ENCODE measurements at regions not wholly inside any gene's neighbourhood (a gene's known extent, or its start where the extent isn't known, plus 50 kb on each side); places are given as distances from the start of the nearest gene placed in this dataset.

DNA sequence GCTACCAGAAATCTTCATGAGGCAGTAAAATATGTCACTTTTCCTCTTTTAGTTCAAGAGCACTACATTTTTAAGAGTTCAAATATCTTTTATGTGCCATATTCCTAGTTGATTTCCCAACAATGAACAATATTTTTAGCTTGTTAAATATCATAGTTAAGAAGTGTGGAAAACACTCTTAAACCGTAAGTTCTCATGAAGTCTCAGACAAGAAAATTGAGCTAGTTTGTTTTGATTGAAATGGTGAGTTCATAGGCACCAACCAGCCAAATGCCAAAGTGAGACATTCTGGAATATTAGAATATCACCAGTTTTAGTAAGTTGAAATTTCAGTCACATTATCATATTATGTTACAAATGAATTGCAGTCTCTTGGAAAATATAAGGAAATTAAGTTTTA, 277.2 kb upstream of the HSF2 start:
- Histone ChIP-seq H3K36me3 (no peaks in the 10 kb centered on the region), H3K4me1 (ENCODE audit: insufficient read depth) (no peaks in the 10 kb centered on the region), H3K27ac (no peak overlapping the region), H3K27me3 (no peaks in the 10 kb centered on the region), H3K4me3 (no peak overlapping the region), H3K9me3 (no peaks in the 10 kb centered on the region)
- WGBS, 3 donors = 58 to 80% (median 68%) methylated on average over 1 of the region's 1 CpG
- TF ChIP-seq, protein P1, sequence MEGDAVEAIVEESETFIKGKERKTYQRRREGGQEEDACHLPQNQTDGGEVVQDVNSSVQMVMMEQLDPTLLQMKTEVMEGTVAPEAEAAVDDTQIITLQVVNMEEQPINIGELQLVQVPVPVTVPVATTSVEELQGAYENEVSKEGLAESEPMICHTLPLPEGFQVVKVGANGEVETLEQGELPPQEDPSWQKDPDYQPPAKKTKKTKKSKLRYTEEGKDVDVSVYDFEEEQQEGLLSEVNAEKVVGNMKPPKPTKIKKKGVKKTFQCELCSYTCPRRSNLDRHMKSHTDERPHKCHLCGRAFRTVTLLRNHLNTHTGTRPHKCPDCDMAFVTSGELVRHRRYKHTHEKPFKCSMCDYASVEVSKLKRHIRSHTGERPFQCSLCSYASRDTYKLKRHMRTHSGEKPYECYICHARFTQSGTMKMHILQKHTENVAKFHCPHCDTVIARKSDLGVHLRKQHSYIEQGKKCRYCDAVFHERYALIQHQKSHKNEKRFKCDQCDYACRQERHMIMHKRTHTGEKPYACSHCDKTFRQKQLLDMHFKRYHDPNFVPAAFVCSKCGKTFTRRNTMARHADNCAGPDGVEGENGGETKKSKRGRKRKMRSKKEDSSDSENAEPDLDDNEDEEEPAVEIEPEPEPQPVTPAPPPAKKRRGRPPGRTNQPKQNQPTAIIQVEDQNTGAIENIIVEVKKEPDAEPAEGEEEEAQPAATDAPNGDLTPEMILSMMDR (IDR thresholded peaks at IDR 0.05) = no peak
- intact Hi-C loops (cut with DNase I) = no loop called here
- DNase-seq = no peak

DNA sequence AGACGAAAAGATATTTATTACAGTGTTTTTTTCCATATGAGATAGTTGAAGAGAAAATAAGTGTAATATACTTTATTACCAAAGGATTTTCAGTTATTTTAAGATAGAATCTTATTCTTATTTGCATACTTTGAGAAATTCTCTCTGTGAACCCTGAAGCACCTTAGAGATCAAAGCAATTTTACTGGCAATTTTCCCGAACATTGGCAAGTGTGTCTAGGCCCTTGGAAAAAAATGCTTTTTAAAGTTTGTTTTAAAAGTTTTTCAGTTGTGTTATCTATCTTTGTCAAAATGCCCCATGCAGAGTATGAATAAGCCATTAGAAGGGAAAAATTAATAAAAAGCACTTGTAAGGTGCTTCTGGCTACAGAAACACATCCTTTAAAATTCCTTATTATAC, 276.8 kb upstream of the HSF2 start:
- Histone ChIP-seq H3K4me3 (no peak overlapping the region), H3K27ac (no peak overlapping the region), H3K9me3 (no peaks in the 10 kb centered on the region), H3K4me1 (ENCODE audit: insufficient read depth) (no peaks in the 10 kb centered on the region), H3K36me3 (no peaks in the 10 kb centered on the region), H3K27me3 (no peaks in the 10 kb centered on the region)
- 37 to 42% (median 38%) methylated on average over 2 of the region's 2 CpGs for WGBS, 3 donors
- no peak for DNase-seq
- no peak for TF ChIP-seq EP300 (IDR thresholded peaks at IDR 0.05)
- TF ChIP-seq, protein P1 (IDR thresholded peaks at IDR 0.05) = no peak
- no peak for TF ChIP-seq POLR2A (IDR thresholded peaks at IDR 0.05)
- intact Hi-C loops (cut with DNase I) = no loop called here

DNA sequence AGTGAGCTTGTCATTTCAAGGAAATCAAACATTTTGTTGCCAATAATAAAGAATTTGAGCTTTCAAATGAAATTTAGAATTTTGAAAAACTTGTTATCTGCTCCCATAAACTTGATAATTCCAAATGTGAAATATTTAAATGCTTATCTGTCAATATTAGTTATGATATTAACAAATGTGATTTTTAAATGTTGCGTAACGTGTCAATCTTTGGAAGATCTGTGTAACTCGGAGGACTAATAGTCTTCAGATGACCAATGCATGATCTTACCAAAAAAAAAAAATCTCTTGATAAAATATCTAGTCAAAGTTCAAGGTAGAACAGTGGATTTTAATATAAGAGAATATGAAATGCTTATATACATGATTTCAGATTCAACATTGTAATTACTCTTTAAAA, 274.5 kb upstream of the HSF2 start:
- intact Hi-C loops (cut with DNase I) = no loop called here
- Histone ChIP-seq H3K27ac (no peak overlapping the region), H3K27me3 (no peaks in the 10 kb centered on the region), H3K36me3 (no peaks in the 10 kb centered on the region), H3K4me3 (no peak overlapping the region), H3K4me1 (ENCODE audit: insufficient read depth) (no peaks in the 10 kb centered on the region), H3K9me3 (no peaks in the 10 kb centered on the region)
- 95 to 99% (median 97%) methylated on average over 3 of the region's 3 CpGs for WGBS, 3 donors
- no peak for TF ChIP-seq POLR2A (IDR thresholded peaks at IDR 0.05)
- TF ChIP-seq, protein P1 (IDR thresholded peaks at IDR 0.05) = no peak
- TF ChIP-seq EP300 (IDR thresholded peaks at IDR 0.05) = no peak
- DNase-seq = no peak

DNA sequence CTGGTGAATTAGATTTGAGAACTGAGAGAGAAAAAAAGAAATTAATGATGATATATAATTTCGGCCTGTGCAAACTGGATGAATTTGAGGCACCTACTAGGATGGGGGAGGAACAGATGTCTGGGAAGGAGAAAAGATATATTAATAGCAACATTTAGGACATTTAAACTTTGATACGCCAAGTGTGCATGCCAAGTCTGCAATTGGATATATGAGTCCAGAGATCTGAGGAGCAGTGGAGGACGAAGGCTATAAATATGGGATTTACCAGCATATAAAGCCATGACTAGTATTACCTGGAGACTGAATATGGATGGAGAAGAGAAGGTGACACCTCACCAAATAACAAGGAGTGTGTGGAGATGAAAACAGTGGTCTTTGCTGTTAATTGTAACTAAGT, 272.6 kb upstream of the HSF2 start:
- no peaks in the 10 kb centered on the region for H3K36me3 ChIP-seq
- no peaks in the 10 kb centered on the region for H3K27me3 ChIP-seq
- intact Hi-C loops (cut with DNase I) = no loop called here
- no peak for DNase-seq
- no peaks in the 10 kb centered on the region for H3K9me3 ChIP-seq
- H3K4me1 ChIP-seq (ENCODE audit: insufficient read depth) = peaks cover 1% of the 10 kb centered on the region
- TF ChIP-seq POLR2A (IDR thresholded peaks at IDR 0.05) (no peak), EP300 (IDR thresholded peaks at IDR 0.05) (no peak)
- TF ChIP-seq, protein P1 (IDR thresholded peaks at IDR 0.05) = no peak
- no peak overlapping the region for H3K27ac ChIP-seq
- H3K4me3 ChIP-seq = no peak overlapping the region
- WGBS, 3 donors = 86 to 93% (median 89%) methylated on average over 3 of the region's 3 CpGs

DNA sequence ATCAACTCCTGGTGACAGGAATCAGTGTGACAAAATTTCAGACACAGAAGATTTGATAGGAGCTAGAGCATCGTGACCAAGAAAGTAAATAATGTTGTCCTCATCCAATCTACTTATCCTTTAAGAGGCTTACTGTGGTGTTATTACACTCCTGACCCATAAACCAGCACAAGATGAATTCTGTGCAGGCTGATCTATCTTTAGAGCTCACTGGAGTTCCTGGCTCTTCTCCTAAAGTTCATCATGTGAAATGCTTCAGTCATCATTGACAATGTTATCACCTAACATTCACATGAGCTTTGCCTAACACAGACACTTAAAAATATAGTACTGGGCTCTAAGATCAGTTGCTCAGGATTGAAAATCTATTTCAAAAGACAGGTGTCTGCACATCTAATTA, 271.0 kb upstream of the HSF2 start:
- peaks cover 1% of the 10 kb centered on the region for H3K4me1 ChIP-seq (ENCODE audit: insufficient read depth)
- H3K36me3 ChIP-seq = no peaks in the 10 kb centered on the region
- TF ChIP-seq POLR2A (IDR thresholded peaks at IDR 0.05) (no peak), EP300 (IDR thresholded peaks at IDR 0.05) (no peak)
- TF ChIP-seq, protein P1 (IDR thresholded peaks at IDR 0.05) = no peak
- no peak overlapping the region for H3K4me3 ChIP-seq
- no peaks in the 10 kb centered on the region for H3K9me3 ChIP-seq
- H3K27me3 ChIP-seq = no peaks in the 10 kb centered on the region
- WGBS, 3 donors = 85 to 90% (median 87%) methylated on average over 1 of the region's 1 CpG
- no peak for DNase-seq
- H3K27ac ChIP-seq = no peak overlapping the region
- intact Hi-C loops (cut with DNase I) = no loop called here

Data from ovary (tissue), 7 donors.